CD4-positive, alpha-beta T cell treated with Interleukin-15 for 4 hours (primary cell): ENCODE measurements at regions not wholly inside any gene's neighbourhood (a gene's known extent, or its start where the extent isn't known, plus 50 kb on each side); places are given as distances from the start of the nearest gene placed in this dataset.

ENCODE experiments used
- DNase-seq: peaks from one replicate; pipeline ENCODE4 v3.0.0-alpha.2; 2020; ENCODE audit warnings: low spot score

DNA sequence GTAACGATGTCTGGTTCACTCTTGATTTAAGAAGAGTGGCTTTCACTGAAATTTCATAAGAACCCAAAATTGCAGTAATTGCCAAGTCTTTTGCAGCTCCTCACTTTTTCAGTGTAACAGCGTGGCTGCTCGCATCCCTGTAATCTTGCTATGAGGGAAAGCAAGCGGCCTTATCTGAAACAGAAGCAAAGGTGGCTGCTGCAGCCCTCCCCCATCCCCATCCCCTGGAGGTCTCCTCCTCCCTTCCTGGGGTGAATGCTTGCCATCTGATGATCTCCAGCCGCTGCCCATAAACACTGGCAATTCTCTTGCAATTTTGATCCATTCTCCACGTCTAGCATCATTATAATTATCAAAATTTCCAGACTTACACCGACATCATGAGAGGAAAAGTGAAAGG lies 182.5 kb upstream of the ASIC2 start:
- no peak for DNase-seq

DNA sequence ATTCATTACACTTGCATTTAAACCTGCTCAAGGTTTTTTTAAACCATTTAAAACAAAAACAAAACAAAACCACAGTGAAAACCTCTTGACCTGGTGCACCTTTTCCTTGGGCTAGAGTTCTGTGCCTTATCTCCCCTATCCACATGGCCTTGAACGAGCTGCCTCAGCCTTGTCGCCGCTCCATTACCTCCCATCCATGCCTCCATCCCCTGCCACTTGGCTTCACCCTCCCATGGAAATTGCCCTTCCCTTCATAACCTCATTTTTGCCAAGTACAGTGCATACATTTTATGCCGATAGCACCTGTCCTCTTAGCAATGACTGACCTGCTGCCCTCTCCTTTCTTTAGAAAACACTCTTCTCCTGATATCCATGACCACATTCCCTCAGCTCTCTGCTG lies 188.6 kb upstream of the ASIC2 start:
- no peak for DNase-seq

DNA sequence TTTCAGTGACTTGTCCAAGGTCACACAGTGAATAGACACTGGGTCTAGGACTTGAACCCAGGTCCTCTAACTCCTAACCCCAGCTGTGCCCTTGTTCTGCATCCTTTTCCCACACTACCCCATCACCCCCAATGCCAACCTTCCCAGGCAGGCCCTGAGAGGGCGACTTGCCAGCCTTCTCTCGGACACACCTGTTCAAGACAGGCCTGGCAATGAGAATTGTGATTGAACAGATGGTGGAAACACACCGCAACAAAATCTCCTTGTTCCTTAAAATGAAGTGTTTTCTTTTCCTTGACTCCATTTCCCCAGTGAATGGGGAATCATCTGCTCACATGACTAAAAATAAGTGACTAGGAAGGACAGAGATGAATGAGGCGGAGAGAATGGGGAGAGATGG lies 189.5 kb upstream of the ASIC2 start:
- no peak for DNase-seq

- no peak for DNase-seq
Measured at GRCh38 chr17:33484559-33484958, 191.5 kb upstream of the ASIC2 start.

GRCh38 chr17:33486135-33486885 lies 193.2 kb upstream of the ASIC2 start:
- DNase-seq, result no peak

- DNase-seq, result no peak
Measured at GRCh38 chr17:33487187-33487879, 194.2 kb upstream of the ASIC2 start.

DNA sequence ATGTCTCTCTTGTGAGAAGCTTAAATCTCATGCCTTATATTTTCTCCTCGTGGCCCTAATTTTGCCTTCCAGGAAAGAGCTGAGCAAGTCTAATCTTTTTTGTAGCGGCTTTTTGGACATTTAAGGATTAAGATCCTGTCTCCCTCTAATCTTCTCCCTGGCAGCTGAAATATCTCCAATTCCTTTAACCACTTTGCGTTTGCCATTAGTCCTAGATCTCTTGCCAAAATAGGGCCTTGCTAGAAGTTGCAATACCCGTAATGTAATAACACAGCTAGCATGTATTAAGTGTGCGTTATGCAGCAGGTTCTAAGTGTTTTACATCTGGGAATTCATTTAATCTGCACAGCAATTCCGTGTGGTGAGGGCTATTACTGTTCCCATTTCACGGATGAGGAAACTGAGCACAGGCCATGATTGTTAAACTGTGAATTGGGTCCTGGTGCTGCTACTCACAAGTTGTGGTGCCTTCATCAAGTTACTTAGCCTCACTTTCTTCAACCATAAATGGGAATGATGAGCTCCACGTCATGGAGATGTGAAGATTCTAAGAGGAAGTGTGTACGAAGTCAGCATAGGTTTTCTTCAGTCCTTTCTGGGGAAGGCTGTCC lies 198.9 kb upstream of the ASIC2 start:
- no peak for DNase-seq

- DNase-seq, result no peak
Measured at GRCh38 chr17:33492731-33493265, 199.7 kb upstream of the ASIC2 start.

- no peak for DNase-seq
Measured at GRCh38 chr17:33493566-33493965, 200.5 kb upstream of the ASIC2 start.

GRCh38 chr17:33494151-33494550 lies 201.1 kb upstream of the ASIC2 start:
- no peak for DNase-seq

DNA sequence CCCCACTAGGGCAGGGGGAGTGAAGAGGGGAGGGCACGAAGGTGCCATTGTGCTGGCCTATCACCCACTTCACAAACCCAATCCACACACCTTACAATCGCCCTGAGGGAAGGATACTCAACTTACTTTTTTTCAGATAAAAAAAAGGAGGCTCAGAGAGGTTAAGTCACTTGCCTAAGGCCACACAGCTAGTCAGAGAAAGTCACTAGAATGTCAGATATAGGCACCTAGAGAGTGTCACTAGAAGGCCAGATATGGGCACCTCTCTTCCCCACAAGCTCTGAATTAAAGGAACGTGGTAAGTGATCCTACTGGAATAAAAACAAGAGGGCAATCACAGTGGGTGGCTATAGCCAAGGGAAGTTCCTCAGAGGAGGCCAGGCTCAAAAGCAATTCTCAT lies 204.5 kb upstream of the ASIC2 start:
- no peak for DNase-seq

- DNase-seq, result no peak
Measured at GRCh38 chr17:33498069-33498468, 205.0 kb upstream of the ASIC2 start.

- DNase-seq, result no peak
Measured at GRCh38 chr17:33499040-33499439, 205.9 kb upstream of the ASIC2 start.

DNA sequence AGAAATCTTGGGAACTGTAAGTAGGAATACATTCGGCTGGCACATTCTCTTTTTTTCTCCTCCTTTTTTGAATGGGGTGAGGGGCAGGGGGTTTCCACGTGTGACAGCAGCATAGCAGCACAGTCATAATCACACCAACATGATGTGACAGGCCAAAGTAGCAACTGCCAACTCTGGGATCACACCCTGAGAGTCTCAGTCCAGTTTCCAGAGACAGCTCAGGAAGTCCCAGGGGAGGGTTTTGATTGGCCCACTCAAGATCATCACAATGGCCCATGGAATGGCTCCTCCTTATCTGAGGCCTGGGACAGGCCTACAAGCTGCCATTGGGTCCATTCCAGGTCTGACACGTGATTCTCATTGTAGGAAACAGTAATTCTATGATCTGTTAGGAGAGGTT lies 207.1 kb upstream of the ASIC2 start:
- DNase-seq, result no peak

DNA sequence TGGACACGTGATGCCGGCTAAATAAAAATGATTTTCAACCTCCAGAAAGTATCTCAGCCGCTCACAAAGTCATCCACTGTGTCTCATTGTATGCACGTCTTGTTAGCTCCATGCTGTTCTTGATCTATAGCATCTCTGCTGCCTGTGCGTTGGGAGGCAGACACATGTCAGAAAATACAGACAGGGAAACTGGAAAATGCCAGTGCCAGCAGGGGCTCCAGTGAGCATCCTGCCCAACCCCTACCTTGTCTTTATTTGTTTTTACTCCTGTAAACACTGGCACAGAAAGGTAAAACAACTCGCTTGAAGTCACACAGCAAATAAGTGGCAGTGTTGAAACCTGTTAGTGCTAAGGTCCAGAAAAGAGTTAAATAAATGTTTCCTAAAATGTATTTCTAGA lies 208.1 kb upstream of the ASIC2 start:
- no peak for DNase-seq

DNA sequence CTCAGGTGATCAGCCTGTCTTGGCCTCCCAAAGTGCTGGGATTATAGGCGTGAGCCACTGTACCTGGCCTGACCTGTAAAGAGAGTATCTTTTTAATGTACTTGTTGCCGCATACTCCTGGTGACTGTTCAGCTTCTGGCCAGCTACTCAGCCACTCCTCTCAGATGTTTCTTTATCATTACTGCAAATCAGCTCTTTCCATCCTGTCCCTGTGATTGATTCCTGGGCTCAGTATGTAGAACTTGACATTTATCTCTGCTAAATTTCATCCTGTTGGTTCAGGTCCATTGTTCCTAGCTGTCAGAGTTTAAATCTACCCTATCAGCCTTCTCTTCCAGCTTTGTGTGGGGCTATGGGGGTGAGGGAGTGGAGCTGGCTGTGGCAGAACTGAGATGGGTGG lies 211.5 kb upstream of the ASIC2 start:
- no peak for DNase-seq

- no peak for DNase-seq
Measured at GRCh38 chr17:33506889-33507650, 214.0 kb upstream of the ASIC2 start.

- DNase-seq, result no peak
Measured at GRCh38 chr17:33508215-33508614, 215.1 kb upstream of the ASIC2 start.

DNA sequence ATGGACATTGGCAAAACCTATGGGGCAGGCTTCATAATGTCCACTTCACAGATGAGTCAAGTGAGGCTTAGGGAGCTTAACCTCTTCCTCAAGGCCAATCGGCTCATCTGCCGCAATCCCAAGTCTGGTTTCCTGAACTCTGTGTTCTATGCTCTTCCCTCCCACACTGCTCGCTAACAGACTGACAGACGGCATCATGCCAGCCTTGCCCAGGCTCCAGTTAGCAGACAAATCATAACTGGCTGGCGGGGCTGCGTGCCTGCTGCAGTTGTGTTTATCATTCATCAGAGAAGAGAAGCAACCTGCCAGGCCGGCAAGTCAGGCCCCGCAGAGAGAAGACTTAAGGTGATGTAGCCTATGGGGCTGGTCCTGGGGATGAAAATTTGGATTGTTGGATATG lies 216.2 kb upstream of the ASIC2 start:
- no peak for DNase-seq

- no peak for DNase-seq
Measured at GRCh38 chr17:33511670-33512069, 218.6 kb upstream of the ASIC2 start.

GRCh38 chr17:33512113-33512512 lies 219.0 kb upstream of the ASIC2 start:
- no peak for DNase-seq

GRCh38 chr17:33513769-33514168 lies 220.7 kb upstream of the ASIC2 start:
- no peak for DNase-seq
